ENCODE measurements at regions not wholly inside any gene's neighbourhood (a gene's known extent, or its start where the extent isn't known, plus 50 kb on each side); places are given as distances from the start of the nearest gene placed in this dataset.

GRCh38 chr15:24819680-24820079 lies 135.1 kb upstream of the SNRPN start:
- Histone ChIP-seq H3K18ac (ENCODE audit: insufficient read length, low read depth, low read length) (no peak overlapping the region), H4K8ac (replicated peaks; ENCODE audit: insufficient read length, low read depth, low read length) (no peak overlapping the region), H3T11ph (ENCODE audit: low read length) (no peak overlapping the region), H2BK5ac (ENCODE audit: insufficient read length, low read length) (no peak overlapping the region), H3K14ac (ENCODE audit: insufficient read depth, low read length) (no peak overlapping the region), H3K4me2 (ENCODE audit: insufficient read depth, insufficient read length, low read length) (no peak overlapping the region), H2BK20ac (ENCODE audit: low read depth, low read length, poor library complexity, severe bottlenecking) (no peak overlapping the region), H3K27ac (ENCODE audit: insufficient read length, low read depth, low read length) (no peak overlapping the region), H4K20me1 (ENCODE audit: control insufficient read depth, insufficient read depth, insufficient read length) (no peaks in the 10 kb centered on the region), H3K9me3 (ENCODE audit: control insufficient read depth, low read depth, low read length) (peaks cover 19% of the 10 kb centered on the region), H3K4me1 (ENCODE audit: insufficient read depth, low read length) (no peaks in the 10 kb centered on the region; the same call in 1 of the 2 replicates), H4K91ac (ENCODE audit: insufficient read length, low read depth, low read length) (no peak overlapping the region), H3K79me2 (ENCODE audit: insufficient read depth, low read length) (no peaks in the 10 kb centered on the region), H3K56ac (ENCODE audit: insufficient read length, low read depth, low read length) (no peak overlapping the region), H3K9ac (ENCODE audit: extremely low read depth, insufficient read length, low read length) (no peak overlapping the region), H4K5ac (ENCODE audit: insufficient read length, low read depth, low read length) (no peak overlapping the region), H2AK5ac (ENCODE audit: insufficient read length, low read length) (no peak overlapping the region), H3K4ac (ENCODE audit: low read depth, low read length) (no peak overlapping the region), H2BK12ac (ENCODE audit: insufficient read length, low read depth, low read length) (no peak overlapping the region), H3K79me1 (ENCODE audit: insufficient read depth, low read depth, low read length, poor library complexity, severe bottlenecking) (no peaks in the 10 kb centered on the region), H2AFZ (ENCODE audit: low read length) (no peak overlapping the region), H2BK15ac (ENCODE audit: low read depth, low read length) (no peak overlapping the region), H2BK120ac (ENCODE audit: low read depth, low read length, poor library complexity, severe bottlenecking) (no peak overlapping the region), H3K23me2 (ENCODE audit: insufficient read length, low read depth, low read length, poor library complexity, severe bottlenecking) (no peaks in the 10 kb centered on the region), H3K27me3 (ENCODE audit: insufficient read depth, low read length) (no peaks in the 10 kb centered on the region), H3K23ac (ENCODE audit: insufficient read length, low read depth, low read length) (no peak overlapping the region)
- Mint-ChIP-seq H3K9me3 (peaks cover 61 to 63% of the 10 kb centered on the region in 2 experiments), H3K4me3 (no peak overlapping the region), H3K27ac (no peak overlapping the region), H3K4me1 (peaks cover 6 to 11% of the 10 kb centered on the region in 2 experiments), H3K36me3 (ENCODE audit: insufficient read depth in 1 of 3, low read depth in 3 of 3) (peaks cover 0 to 5% (median 4%) of the 10 kb centered on the region in 3 experiments; a peak in 2 of 7 replicates), H3K27me3 (ENCODE audit: low read depth) (no peaks in the 10 kb centered on the region)
- TF ChIP-seq CTCF (conservative IDR thresholded peaks at IDR 0.05) = no peak
- no CpG with 5 or more reads among the region's 2 CpGs for WGBS (ENCODE audit: extremely low coverage, insufficient read length, low lambda C conversion rate)
- DNase-seq = no peak

Data from H9 (cell line).